Mesendoderm (in vitro differentiated cells): ENCODE measurements at regions not wholly inside any gene's neighbourhood (a gene's known extent, or its start where the extent isn't known, plus 50 kb on each side); places are given as distances from the start of the nearest gene placed in this dataset.

Experiments used
- DNase-seq: peaks from one replicate; pipeline ENCODE4 v3.0.0; 2013
- H2AK5ac ChIP-seq: 2 replicates; pipeline ENCODE4 v1.6.1; 2013; ENCODE audit warnings: low read length, inconsistent platforms
- H2BK120ac ChIP-seq: 2 replicates; pipeline ENCODE4 v1.6.1; 2013; ENCODE audit warnings: low read depth, mild to moderate bottlenecking, low read length, moderate library complexity, mixed read lengths
- H2BK15ac ChIP-seq: replicated peaks from 2 replicates; pipeline ENCODE4 v1.6.1; 2013; ENCODE audit warnings: low read depth, mild to moderate bottlenecking, moderate library complexity
- H2BK5ac ChIP-seq: 2 replicates; pipeline ENCODE4 v1.6.1; 2013; ENCODE audit warnings: low read length, inconsistent platforms
- H3K18ac ChIP-seq: 2 replicates; pipeline ENCODE4 v1.6.1; 2013; ENCODE audit warnings: mild to moderate bottlenecking, low read length, mixed read lengths
- H3K23ac ChIP-seq: one replicate; pipeline ENCODE4 v1.6.1; 2013; ENCODE audit warnings: low read length
- H3K27ac ChIP-seq: 2 replicates; pipeline ENCODE4 v1.5.1; 2013; ENCODE audit warnings: low read depth, mild to moderate bottlenecking, inconsistent platforms, low read length, moderate library complexity
- H3K27me3 ChIP-seq: 2 replicates; pipeline ENCODE4 v1.6.1; 2013; ENCODE audit warnings: low read length, control low read depth, mild to moderate bottlenecking, inconsistent platforms; ENCODE audit not compliant: insufficient read depth, poor library complexity
- H3K36me3 ChIP-seq: 2 replicates; pipeline ENCODE4 v1.6.1; 2013; ENCODE audit warnings: low read length, inconsistent platforms; ENCODE audit not compliant: control insufficient read depth, insufficient read depth
- H3K4ac ChIP-seq: one replicate; pipeline ENCODE4 v1.6.1; 2013; ENCODE audit warnings: low read depth, mild to moderate bottlenecking, low read length, moderate library complexity
- H3K4me1 ChIP-seq: 2 replicates; pipeline ENCODE4 v1.6.1; 2013; ENCODE audit warnings: low read depth, low read length, inconsistent platforms; ENCODE audit not compliant: control insufficient read depth
- H3K4me2 ChIP-seq: 2 replicates; pipeline ENCODE4 v1.6.1; 2013; ENCODE audit warnings: low read length
- H3K4me3 ChIP-seq: 2 replicates; pipeline ENCODE4 v1.5.1; 2013; ENCODE audit warnings: mild to moderate bottlenecking, low read length
- H3K56ac ChIP-seq: one replicate; pipeline ENCODE4 v1.6.1; 2013; ENCODE audit warnings: low read length
- H3K79me1 ChIP-seq: 2 replicates; pipeline ENCODE4 v1.6.1; 2013; ENCODE audit warnings: low read length, inconsistent platforms
- H3K79me2 ChIP-seq: 2 replicates; pipeline ENCODE4 v1.6.1; 2013; ENCODE audit warnings: mild to moderate bottlenecking, low read length; ENCODE audit not compliant: control insufficient read depth, insufficient read depth
- H3K9ac ChIP-seq: 2 replicates; pipeline ENCODE4 v1.6.1; 2013; ENCODE audit warnings: low read length, inconsistent platforms
- H4K5ac ChIP-seq: one replicate; pipeline ENCODE4 v1.6.1; 2013; ENCODE audit warnings: low read length
- H4K8ac ChIP-seq: one replicate; pipeline ENCODE4 v1.6.1; 2013; ENCODE audit warnings: low read depth, mild to moderate bottlenecking, control low read depth, low read length, moderate library complexity
- WGBS: extraction: QIAGEN DNeasy Blood & Tissue Kit; methylation state at CpG from one replicate; pipeline ENCODE4 v1.1.7; 2013; ENCODE audit warnings: low lambda C conversion rate, missing lambda C conversion rate; ENCODE audit not compliant: insufficient coverage; ENCODE audit errors: extremely low coverage; 5-methylcytosine and 5-hydroxymethylcytosine counted together

DNA sequence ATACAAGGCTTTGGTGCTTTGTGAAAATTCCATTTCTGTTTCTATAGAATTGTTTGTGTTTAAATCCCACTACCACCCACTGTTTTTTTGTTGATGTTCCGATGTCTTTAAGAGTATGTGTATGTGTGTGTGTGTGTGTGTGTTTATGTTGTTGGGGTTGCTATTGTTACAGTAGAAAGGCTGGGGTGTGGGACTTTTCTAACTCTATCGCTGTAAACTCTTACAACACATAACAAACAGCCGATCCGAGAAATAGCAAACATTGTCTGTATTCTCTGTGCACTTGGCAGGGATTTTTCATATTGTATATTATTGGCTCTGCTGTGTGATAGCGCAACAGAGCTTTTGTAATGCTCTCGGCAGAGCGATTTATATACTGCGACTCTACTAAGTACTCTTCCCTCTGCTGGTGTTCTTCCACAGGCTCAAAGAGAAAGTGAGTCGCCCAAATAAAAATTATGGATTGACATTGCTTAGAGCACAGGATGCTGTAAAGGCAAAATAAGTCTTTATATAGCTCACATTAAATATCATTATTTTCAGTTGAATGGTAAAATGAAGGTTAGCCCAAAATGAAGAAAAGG, 492.2 kb upstream of the ARRDC3 start:
- no peak overlapping the region for H3K4me3 ChIP-seq
- H4K8ac ChIP-seq, result no peak overlapping the region
- no peak overlapping the region for H3K18ac ChIP-seq
- H3K23ac ChIP-seq, result no peak overlapping the region
- no CpG with 5 or more reads among the region's 9 CpGs for WGBS
- no peak overlapping the region for H3K9ac ChIP-seq
- H2AK5ac ChIP-seq, result no peak overlapping the region
- no peaks in the 10 kb centered on the region for H3K79me1 ChIP-seq
- H2BK5ac ChIP-seq, result no peak overlapping the region
- H4K5ac ChIP-seq, result no peak overlapping the region
- no peak overlapping the region for H3K27ac ChIP-seq
- no peak overlapping the region for H3K56ac ChIP-seq
- H3K4me2 ChIP-seq, result no peak overlapping the region
- no peak overlapping the region for H3K4ac ChIP-seq
- no peak overlapping the region for H2BK15ac ChIP-seq
- H3K36me3 ChIP-seq, result no peaks in the 10 kb centered on the region
- H2BK120ac ChIP-seq, result no peak overlapping the region
- H3K79me2 ChIP-seq, result no peaks in the 10 kb centered on the region
- no peaks in the 10 kb centered on the region for H3K4me1 ChIP-seq
- peak; percentile 19 for DNase-seq
- H3K27me3 ChIP-seq, result no peaks in the 10 kb centered on the region

DNA sequence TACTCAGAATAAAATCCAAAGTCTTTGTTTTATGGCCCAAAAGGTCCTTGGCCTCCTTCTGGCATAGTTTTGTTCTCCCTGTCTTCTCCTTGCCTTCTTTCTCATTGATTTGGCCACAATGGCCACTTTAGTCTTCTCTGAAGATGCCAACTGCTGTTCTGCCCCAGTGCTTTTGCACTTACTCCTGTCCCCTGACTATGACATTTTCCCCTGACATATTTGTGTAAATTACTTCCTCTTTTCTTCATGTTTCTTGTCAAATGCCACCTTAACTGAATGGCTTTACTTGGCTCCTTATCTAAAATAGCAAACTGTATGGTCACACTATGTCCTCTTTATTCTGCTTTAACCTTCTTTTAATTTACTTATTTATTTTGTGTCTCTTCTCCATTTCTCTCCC, 484.7 kb upstream of the ARRDC3 start:
- Histone ChIP-seq H4K5ac (no peak overlapping the region), H3K18ac (no peak overlapping the region), H3K36me3 (no peaks in the 10 kb centered on the region), H3K4me2 (no peak overlapping the region), H2AK5ac (no peak overlapping the region), H2BK5ac (no peak overlapping the region), H2BK15ac (no peak overlapping the region), H3K4me1 (no peaks in the 10 kb centered on the region), H3K27ac (no peak overlapping the region), H3K79me2 (no peaks in the 10 kb centered on the region), H3K9ac (no peak overlapping the region), H3K4ac (no peak overlapping the region), H3K23ac (no peak overlapping the region), H4K8ac (no peak overlapping the region), H3K27me3 (no peaks in the 10 kb centered on the region), H3K79me1 (no peaks in the 10 kb centered on the region), H2BK120ac (no peak overlapping the region), H3K4me3 (no peak overlapping the region), H3K56ac (no peak overlapping the region)
- no peak for DNase-seq

DNA sequence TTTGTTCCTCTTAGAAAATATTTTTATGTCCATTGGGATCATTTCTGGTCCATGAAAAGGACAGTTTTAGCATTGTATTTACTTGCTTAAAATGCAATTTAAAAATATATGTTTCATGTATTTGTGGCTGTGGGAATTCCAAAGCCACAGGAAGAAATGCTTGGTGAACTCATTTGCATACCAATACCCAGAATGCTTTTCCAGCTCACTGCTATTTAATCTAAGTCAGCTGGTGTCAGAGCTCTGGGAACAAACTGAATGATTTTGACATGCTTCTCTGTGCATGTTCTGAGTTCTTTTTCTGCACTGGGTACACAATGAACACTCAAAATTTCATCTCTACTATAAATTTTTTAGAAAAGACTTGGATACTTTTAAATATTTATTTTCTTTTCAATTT, 482.8 kb upstream of the ARRDC3 start:
- Histone ChIP-seq H3K56ac (no peak overlapping the region), H3K4ac (no peak overlapping the region), H3K27me3 (no peaks in the 10 kb centered on the region), H4K8ac (no peak overlapping the region), H3K18ac (no peak overlapping the region), H2BK120ac (no peak overlapping the region), H3K27ac (no peak overlapping the region), H3K36me3 (no peaks in the 10 kb centered on the region), H3K4me3 (no peak overlapping the region), H3K23ac (no peak overlapping the region), H2AK5ac (no peak overlapping the region), H3K79me1 (no peaks in the 10 kb centered on the region), H2BK15ac (no peak overlapping the region), H3K4me2 (no peak overlapping the region), H3K9ac (no peak overlapping the region), H4K5ac (no peak overlapping the region), H2BK5ac (no peak overlapping the region), H3K4me1 (no peaks in the 10 kb centered on the region), H3K79me2 (no peaks in the 10 kb centered on the region)
- DNase-seq, result peak; percentile 23

DNA sequence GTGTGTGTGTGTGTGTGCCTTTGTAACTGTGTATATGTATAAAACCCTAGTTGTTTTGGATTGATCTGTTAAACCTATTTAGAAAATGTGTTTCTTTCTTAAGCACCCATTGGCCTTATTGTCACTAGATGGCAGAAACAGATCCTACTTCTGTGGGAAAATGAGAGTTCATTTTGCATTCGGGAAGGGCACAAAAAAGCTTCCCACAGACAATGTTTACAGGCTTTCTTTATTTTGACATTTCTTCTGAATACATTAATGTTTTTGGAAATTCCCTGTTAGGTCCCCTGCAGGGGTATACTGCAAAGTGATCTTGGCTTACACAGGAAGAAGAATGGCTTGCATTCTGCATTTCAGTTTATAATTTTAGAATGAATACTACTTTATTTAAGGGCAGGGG, 481.8 kb upstream of the ARRDC3 start:
- H3K4ac ChIP-seq, result no peak overlapping the region
- H3K27me3 ChIP-seq, result no peaks in the 10 kb centered on the region
- no peak overlapping the region for H4K8ac ChIP-seq
- no peaks in the 10 kb centered on the region for H3K36me3 ChIP-seq
- no peaks in the 10 kb centered on the region for H3K4me1 ChIP-seq
- H3K18ac ChIP-seq, result no peak overlapping the region
- H3K56ac ChIP-seq, result no peak overlapping the region
- no peak overlapping the region for H3K4me3 ChIP-seq
- H3K23ac ChIP-seq, result no peak overlapping the region
- no peak overlapping the region for H2BK120ac ChIP-seq
- no peak overlapping the region for H4K5ac ChIP-seq
- no peaks in the 10 kb centered on the region for H3K79me1 ChIP-seq
- no peak for DNase-seq
- H3K79me2 ChIP-seq, result no peaks in the 10 kb centered on the region
- H2BK15ac ChIP-seq, result no peak overlapping the region
- no CpG with 5 or more reads among the region's 1 CpG for WGBS
- no peak overlapping the region for H3K4me2 ChIP-seq
- no peak overlapping the region for H3K9ac ChIP-seq
- H2BK5ac ChIP-seq, result no peak overlapping the region
- no peak overlapping the region for H2AK5ac ChIP-seq
- H3K27ac ChIP-seq, result no peak overlapping the region

DNA sequence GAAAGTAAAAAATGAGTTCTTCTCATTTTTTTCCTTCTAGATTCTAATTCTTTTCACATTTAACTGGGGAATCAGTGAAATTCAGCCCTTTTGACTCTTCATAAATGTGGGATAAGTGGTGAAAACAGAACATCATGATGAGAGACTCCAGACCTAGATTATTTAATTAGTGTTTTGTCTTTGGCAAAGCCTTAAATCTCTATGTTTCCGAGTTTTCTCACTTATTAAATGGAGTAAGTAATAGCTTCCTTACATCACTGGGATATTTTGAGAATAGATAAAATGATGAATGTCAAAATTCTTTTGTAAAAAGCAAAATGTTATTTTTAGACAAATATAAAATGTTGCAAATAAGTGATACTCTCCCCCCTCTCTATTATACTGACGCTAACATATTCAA, 468.6 kb upstream of the ARRDC3 start:
- Histone ChIP-seq H3K56ac (no peak overlapping the region), H2BK5ac (no peak overlapping the region), H3K79me2 (no peaks in the 10 kb centered on the region), H2BK120ac (no peak overlapping the region), H3K4ac (no peak overlapping the region), H3K4me1 (no peaks in the 10 kb centered on the region), H3K79me1 (no peaks in the 10 kb centered on the region), H2AK5ac (no peak overlapping the region), H3K9ac (no peak overlapping the region), H4K5ac (no peak overlapping the region), H3K4me2 (no peak overlapping the region), H3K27ac (no peak overlapping the region), H3K27me3 (no peaks in the 10 kb centered on the region), H2BK15ac (no peak overlapping the region), H3K18ac (no peak overlapping the region), H3K36me3 (no peaks in the 10 kb centered on the region), H4K8ac (no peak overlapping the region), H3K23ac (no peak overlapping the region), H3K4me3 (no peak overlapping the region)
- 100% methylated on average over 1 of the region's 2 CpGs for WGBS
- DNase-seq, result no peak

DNA sequence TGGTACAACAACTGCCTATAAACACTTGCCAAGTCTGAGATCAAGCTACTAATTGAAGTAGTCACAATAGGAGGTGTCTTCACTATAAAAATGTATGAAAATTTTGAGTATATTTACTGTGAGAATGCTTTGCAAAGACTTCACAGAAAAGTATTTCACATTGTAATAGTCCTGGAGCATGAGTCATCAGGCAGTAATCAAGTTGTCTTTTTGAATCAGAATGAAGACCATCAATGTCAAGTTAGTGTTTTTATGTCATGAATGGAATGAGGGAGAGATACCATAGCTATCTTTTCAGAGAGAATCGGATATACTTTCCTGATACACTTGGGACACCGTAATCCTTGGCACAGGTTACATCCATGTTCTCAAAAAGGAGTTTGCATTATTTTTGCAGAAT, 466.9 kb upstream of the ARRDC3 start:
- Histone ChIP-seq H3K18ac (no peak overlapping the region), H3K36me3 (no peaks in the 10 kb centered on the region), H3K79me2 (no peaks in the 10 kb centered on the region), H3K56ac (no peak overlapping the region), H3K27ac (no peak overlapping the region), H3K23ac (no peak overlapping the region), H2BK5ac (no peak overlapping the region), H3K27me3 (no peaks in the 10 kb centered on the region), H4K5ac (no peak overlapping the region), H2AK5ac (no peak overlapping the region), H3K4ac (no peak overlapping the region), H4K8ac (no peak overlapping the region), H2BK15ac (no peak overlapping the region), H3K9ac (no peak overlapping the region), H3K4me2 (no peak overlapping the region), H2BK120ac (no peak overlapping the region), H3K4me3 (no peak overlapping the region), H3K79me1 (no peaks in the 10 kb centered on the region), H3K4me1 (no peaks in the 10 kb centered on the region)
- peak; percentile 31 for DNase-seq
- no CpG with 5 or more reads among the region's 2 CpGs for WGBS
